Epithelial cell of esophagus (primary cell): ENCODE measurements at regions not wholly inside any gene's neighbourhood (a gene's known extent, or its start where the extent isn't known, plus 50 kb on each side); places are given as distances from the start of the nearest gene placed in this dataset.

Source experiments
- DNase-seq: peaks from one replicate; pipeline ENCODE4 v3.0.0; 2010; ENCODE audit warnings: low read depth
- H3K4me3 ChIP-seq: 2 replicates; pipeline ENCODE4 v1.5.1; 2011; ENCODE audit warnings: mild to moderate bottlenecking, low read length, control low read depth
- TF ChIP-seq, protein P1 (sequence below): IDR thresholded peaks from 2 replicates; pipeline ENCODE4 v1.5.1; 2011; ENCODE audit warnings: low read depth, mild to moderate bottlenecking, low read length, control low read depth, inconsistent platforms; ENCODE audit not compliant: insufficient read depth; ENCODE audit errors: missing control alignments

- H3K4me3 ChIP-seq, result no peak overlapping the region
- TF ChIP-seq, protein P1, sequence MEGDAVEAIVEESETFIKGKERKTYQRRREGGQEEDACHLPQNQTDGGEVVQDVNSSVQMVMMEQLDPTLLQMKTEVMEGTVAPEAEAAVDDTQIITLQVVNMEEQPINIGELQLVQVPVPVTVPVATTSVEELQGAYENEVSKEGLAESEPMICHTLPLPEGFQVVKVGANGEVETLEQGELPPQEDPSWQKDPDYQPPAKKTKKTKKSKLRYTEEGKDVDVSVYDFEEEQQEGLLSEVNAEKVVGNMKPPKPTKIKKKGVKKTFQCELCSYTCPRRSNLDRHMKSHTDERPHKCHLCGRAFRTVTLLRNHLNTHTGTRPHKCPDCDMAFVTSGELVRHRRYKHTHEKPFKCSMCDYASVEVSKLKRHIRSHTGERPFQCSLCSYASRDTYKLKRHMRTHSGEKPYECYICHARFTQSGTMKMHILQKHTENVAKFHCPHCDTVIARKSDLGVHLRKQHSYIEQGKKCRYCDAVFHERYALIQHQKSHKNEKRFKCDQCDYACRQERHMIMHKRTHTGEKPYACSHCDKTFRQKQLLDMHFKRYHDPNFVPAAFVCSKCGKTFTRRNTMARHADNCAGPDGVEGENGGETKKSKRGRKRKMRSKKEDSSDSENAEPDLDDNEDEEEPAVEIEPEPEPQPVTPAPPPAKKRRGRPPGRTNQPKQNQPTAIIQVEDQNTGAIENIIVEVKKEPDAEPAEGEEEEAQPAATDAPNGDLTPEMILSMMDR, result no peak
- no peak for DNase-seq
Measured at GRCh38 chr6:92497281-92497680, 922.1 kb downstream of the EPHA7 start.

DNA sequence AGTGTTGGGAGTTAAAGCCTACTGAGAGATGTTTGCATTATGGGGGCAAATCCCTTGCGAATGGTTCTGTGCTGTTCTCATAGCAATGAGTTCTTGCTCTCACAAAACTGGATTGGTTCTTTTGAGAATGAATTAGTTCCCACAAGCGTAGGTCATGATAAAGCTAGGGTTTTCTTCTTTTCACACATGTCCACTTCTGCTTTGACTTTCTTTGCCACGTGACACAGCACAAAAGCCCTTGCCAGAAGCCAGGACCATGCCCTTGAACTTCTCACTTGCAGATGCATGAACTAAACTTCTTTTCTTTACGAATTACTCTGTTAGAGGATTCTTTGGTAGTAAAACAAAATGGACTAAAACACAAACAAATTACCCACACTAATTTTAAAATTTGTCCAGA is 922.8 kb downstream of the EPHA7 start:
- DNase-seq, result no peak
- TF ChIP-seq, protein P1, result no peak
- no peak overlapping the region for H3K4me3 ChIP-seq

DNA sequence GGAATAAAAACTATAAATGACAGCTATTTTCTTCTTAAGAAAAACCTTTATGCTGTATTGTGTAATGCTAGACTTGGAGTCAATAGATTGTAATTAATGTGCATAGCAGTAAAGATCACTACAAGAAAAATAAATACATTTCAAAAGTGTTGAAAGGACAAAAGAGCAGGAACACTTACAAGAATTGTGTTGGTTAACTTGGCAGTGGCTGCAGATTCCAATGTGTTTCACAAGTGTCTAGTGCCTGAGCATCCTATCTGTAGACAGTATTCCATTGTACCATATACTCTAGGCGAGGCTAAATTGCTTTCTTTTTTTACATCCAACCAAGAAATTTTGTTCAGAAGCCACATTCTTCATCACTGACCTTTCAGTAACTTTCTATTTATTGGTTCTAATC is 924.1 kb downstream of the EPHA7 start:
- peak; percentile 1 for DNase-seq
- no peak overlapping the region for H3K4me3 ChIP-seq

DNA sequence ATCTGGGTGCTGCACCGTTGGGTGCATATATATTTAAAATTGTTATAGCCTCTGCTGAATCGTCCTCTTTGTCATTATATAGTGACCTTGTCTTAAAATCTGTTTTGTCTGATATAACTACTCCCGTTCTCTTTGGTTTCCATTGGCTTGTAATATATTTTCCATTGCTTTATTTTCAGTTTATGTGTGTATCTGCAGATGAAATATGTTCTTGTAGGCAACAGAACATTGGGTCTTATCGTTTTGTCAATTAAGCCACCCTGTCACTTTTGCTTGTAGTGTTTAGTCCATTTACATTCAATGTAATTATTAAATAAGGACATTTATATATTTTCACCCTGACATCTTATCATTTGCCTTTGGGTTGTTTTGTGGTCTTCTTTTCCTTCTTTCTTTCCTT is 933.9 kb downstream of the EPHA7 start:
- H3K4me3 ChIP-seq, result no peak overlapping the region
- TF ChIP-seq, protein P1, result no peak
- DNase-seq, result no peak

More for the DNA sequence above, 924.1 kb downstream of the EPHA7 start:
- TF ChIP-seq, protein P1, result no peak

DNA sequence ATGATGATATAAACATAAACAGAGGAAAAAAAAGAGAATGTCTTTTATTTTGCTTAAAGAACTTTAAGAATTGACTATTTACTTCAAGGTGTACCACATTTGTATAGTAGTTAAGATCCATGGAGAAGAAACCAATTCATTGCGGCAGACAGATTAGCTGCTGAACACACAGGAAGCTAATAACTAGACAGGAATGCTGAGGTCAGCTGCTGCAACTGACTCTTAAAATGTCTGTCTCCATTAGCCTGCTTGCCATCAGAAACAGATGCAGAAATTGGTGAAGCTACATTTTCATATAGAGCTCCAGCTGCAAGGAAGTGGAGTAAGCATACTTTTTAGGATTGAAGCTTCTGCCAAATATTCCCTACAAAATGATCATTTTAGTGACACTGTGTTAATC is 939.5 kb downstream of the EPHA7 start:
- no peak for DNase-seq
- TF ChIP-seq, protein P1, result no peak
- no peak overlapping the region for H3K4me3 ChIP-seq

DNA sequence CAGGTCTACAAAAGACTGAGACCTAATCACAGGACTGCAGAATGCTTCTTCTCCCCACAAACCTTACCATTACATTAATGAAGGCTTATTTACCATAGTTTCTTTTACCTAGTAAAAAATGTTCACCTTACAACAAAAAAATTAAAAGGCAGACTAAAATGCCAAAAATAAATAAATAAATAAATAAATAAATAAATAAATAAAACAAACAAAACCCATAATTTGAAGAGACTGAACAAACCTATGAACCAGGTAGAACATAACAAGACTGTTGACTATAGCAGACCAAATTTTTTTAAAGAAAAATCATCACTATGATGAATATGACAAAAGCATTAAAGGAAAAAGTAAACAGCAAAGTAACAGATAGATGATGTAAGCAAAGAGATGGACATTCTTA is 946.3 kb downstream of the EPHA7 start:
- no peak for DNase-seq
- TF ChIP-seq, protein P1, result no peak
- no peak overlapping the region for H3K4me3 ChIP-seq

DNA sequence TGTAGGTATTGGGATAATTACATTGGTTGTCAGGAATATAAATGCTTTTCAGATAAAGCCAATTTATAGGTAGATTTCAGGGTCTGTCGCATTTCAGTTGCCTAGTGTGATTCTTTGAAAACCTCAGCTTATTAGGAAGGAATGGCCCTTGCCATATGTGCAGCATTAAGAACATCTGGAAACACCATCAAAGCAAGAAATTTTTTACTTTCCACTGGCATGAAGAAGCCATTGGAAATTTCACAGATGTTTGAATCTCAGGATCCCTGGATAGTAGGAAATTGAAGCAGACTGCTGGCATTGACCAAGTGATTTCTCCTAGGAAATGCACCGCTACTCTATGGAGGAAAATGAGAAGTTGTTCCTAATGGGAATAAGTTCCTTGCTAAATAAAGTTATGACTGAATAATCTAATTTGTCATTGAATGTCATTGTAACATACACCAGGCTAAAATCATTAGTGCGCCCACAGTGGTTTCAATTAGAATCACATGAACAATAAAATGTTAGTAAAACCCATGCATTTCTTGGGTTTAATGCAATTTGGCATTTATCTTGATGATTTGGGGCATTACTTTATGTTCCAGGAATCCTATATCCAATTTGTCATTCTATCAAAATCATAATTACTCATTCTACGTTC is 950.1 kb downstream of the EPHA7 start:
- DNase-seq, result no peak

More for the DNA sequence above, 950.1 kb downstream of the EPHA7 start:
- H3K4me3 ChIP-seq, result no peak overlapping the region
- TF ChIP-seq, protein P1, result no peak
